Hypothalamus (tissue), 51 donors: ENCODE measurements at regions not wholly inside any gene's neighbourhood (a gene's known extent, or its start where the extent isn't known, plus 50 kb on each side); places are given as distances from the start of the nearest gene placed in this dataset.
"Not testable (repeated sequence)": the region's sequence is repeated elsewhere in the genome, so short reads cannot be mapped to it uniquely, and the experiment has no call there.

Source experiments
- DNase-seq, 51 donors: peaks; one replicate each; lab custom pipeline; 2025; lab: John Stamatoyannopoulos, UW

- DNase-seq = no peak
Observed at GRCh38 chr6:33896391-33897188, 92.8 kb upstream of the MLN start.

- no peak for DNase-seq
Observed at GRCh38 chr6:33895988-33896387, 92.2 kb upstream of the MLN start.

GRCh38 chr6:33895296-33895695 lies 91.5 kb upstream of the MLN start:
- DNase-seq = no peak

GRCh38 chr6:33894438-33894837 lies 90.6 kb upstream of the MLN start:
- DNase-seq = no peak

GRCh38 chr6:33892581-33893346 lies 89.0 kb upstream of the MLN start:
- DNase-seq = no peak

- DNase-seq = no peak
Observed at GRCh38 chr6:33888664-33889200, 84.9 kb upstream of the MLN start.

- DNase-seq = no peak
Observed at GRCh38 chr6:33888183-33888582, 84.4 kb upstream of the MLN start.

- no peak for DNase-seq
Observed at GRCh38 chr6:33886673-33887144, 82.9 kb upstream of the MLN start.

- DNase-seq = no peak
Observed at GRCh38 chr6:33885132-33886057, 81.6 kb upstream of the MLN start.

GRCh38 chr6:33883621-33884020 lies 79.8 kb upstream of the MLN start:
- DNase-seq = not testable (repeated sequence)

GRCh38 chr6:33882154-33882553 lies 78.4 kb upstream of the MLN start:
- no peak for DNase-seq

- no peak for DNase-seq
Observed at GRCh38 chr6:33880766-33881165, 77.0 kb upstream of the MLN start.

GRCh38 chr6:33880104-33880678 lies 76.4 kb upstream of the MLN start:
- no peak for DNase-seq

GRCh38 chr6:33878562-33878961 lies 74.8 kb upstream of the MLN start:
- no peak for DNase-seq

GRCh38 chr6:33877982-33878535 lies 74.3 kb upstream of the MLN start:
- DNase-seq = no peak

GRCh38 chr6:33875696-33876095 lies 71.9 kb upstream of the MLN start:
- no peak for DNase-seq

GRCh38 chr6:33875141-33875581 lies 71.4 kb upstream of the MLN start:
- peak in 1 of 51 donors; percentile 15 for DNase-seq

GRCh38 chr6:33874136-33874760 lies 70.4 kb upstream of the MLN start:
- DNase-seq = no peak

GRCh38 chr6:33872761-33873160 lies 69.0 kb upstream of the MLN start:
- DNase-seq = no peak
